Stimulated activated CD8-positive, alpha-beta memory T cell treated with anti-CD3 and anti-CD28 coated beads, Interleukin-12 subunit alpha, Interleukin-12 subunit beta, amount 100 ng/mL, for 4 hours (primary cell): ENCODE measurements at regions not wholly inside any gene's neighbourhood (a gene's known extent, or its start where the extent isn't known, plus 50 kb on each side); places are given as distances from the start of the nearest gene placed in this dataset.
"Not testable (repeated sequence)": the region's sequence is repeated elsewhere in the genome, so short reads cannot be mapped to it uniquely, and the experiment has no call there.

ENCODE experiments used
- DNase-seq: peaks from one replicate; pipeline ENCODE4 v3.0.0-alpha.2; 2020; ENCODE audit warnings: low read depth

GRCh38 chr22:35138521-35138920 lies 72.6 kb downstream of the ISX start:
- no peak for DNase-seq

- DNase-seq, result no peak
Measured at GRCh38 chr22:35140879-35141745, 75.2 kb downstream of the ISX start.

GRCh38 chr22:35148381-35148780 lies 82.4 kb downstream of the ISX start:
- DNase-seq, result no peak

- no peak for DNase-seq
Measured at GRCh38 chr22:35148866-35149548, 83.0 kb downstream of the ISX start.

GRCh38 chr22:35150183-35151107 lies 84.5 kb downstream of the ISX start:
- peak; percentile 20 for DNase-seq

- DNase-seq, result no peak
Measured at GRCh38 chr22:35152316-35152715, 86.4 kb downstream of the ISX start.

GRCh38 chr22:35154937-35155387 lies 89.0 kb downstream of the ISX start:
- no peak for DNase-seq

- DNase-seq, result no peak
Measured at GRCh38 chr22:35155403-35156025, 89.6 kb downstream of the ISX start.

- no peak for DNase-seq
Measured at GRCh38 chr22:35156945-35157344, 91.0 kb downstream of the ISX start.

- DNase-seq, result no peak
Measured at GRCh38 chr22:35158336-35158735, 92.4 kb downstream of the ISX start.

- DNase-seq, result no peak
Measured at GRCh38 chr22:35159343-35159742, 93.4 kb downstream of the ISX start.

GRCh38 chr22:35160268-35160667 lies 94.3 kb downstream of the ISX start:
- DNase-seq, result no peak

- DNase-seq, result not testable (repeated sequence)
Measured at GRCh38 chr22:35165896-35166295, 91.4 kb upstream of the HMGXB4 start.

- DNase-seq, result no peak
Measured at GRCh38 chr22:35170716-35171697, 86.3 kb upstream of the HMGXB4 start.

- no peak for DNase-seq
Measured at GRCh38 chr22:35172442-35172841, 84.9 kb upstream of the HMGXB4 start.

- no peak for DNase-seq
Measured at GRCh38 chr22:35173655-35174054, 83.6 kb upstream of the HMGXB4 start.

GRCh38 chr22:35174401-35175038 lies 82.8 kb upstream of the HMGXB4 start:
- DNase-seq, result no peak

- DNase-seq, result no peak
Measured at GRCh38 chr22:35175392-35175791, 81.9 kb upstream of the HMGXB4 start.

- DNase-seq, result no peak
Measured at GRCh38 chr22:35177811-35178210, 79.5 kb upstream of the HMGXB4 start.

- no peak for DNase-seq
Measured at GRCh38 chr22:35178446-35178845, 78.8 kb upstream of the HMGXB4 start.
